ENCODE measurements at regions not wholly inside any gene's neighbourhood (a gene's known extent, or its start where the extent isn't known, plus 50 kb on each side); places are given as distances from the start of the nearest gene placed in this dataset.
A peak's percentile ranks its signal among the peaks of the same experiment; 100 is the strongest.
"Not testable (repeated sequence)": the region's sequence is repeated elsewhere in the genome, so short reads cannot be mapped to it uniquely, and the experiment has no call there.

DNA sequence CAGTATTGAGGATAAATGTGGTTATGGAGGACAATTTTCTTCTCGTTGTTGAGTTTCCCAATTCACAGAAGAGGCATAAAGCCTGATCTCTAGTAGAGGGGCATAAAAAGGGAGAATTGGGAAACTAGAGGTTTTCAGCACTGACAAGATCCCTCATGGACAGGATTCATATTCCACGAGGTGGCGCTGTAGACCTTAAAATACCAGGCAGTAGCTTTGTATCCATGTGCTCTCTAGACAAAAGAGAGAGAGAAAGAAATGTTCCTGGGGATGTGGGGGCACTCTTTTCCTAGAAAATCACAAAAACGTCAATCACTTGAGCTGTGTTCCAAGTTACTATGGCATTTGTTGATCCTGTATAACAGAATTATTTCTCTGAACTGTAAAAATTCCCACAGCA is 128.3 kb downstream of the MAGEE1 start:
- no peak overlapping the region for H3K4me2 ChIP-seq (ENCODE audit: insufficient read depth, low read length)
- TF ChIP-seq, protein P1, sequence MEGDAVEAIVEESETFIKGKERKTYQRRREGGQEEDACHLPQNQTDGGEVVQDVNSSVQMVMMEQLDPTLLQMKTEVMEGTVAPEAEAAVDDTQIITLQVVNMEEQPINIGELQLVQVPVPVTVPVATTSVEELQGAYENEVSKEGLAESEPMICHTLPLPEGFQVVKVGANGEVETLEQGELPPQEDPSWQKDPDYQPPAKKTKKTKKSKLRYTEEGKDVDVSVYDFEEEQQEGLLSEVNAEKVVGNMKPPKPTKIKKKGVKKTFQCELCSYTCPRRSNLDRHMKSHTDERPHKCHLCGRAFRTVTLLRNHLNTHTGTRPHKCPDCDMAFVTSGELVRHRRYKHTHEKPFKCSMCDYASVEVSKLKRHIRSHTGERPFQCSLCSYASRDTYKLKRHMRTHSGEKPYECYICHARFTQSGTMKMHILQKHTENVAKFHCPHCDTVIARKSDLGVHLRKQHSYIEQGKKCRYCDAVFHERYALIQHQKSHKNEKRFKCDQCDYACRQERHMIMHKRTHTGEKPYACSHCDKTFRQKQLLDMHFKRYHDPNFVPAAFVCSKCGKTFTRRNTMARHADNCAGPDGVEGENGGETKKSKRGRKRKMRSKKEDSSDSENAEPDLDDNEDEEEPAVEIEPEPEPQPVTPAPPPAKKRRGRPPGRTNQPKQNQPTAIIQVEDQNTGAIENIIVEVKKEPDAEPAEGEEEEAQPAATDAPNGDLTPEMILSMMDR (IDR thresholded peaks at IDR 0.05; ENCODE audit: extremely low read depth, low read depth, low read length), result no peak
- DNase-seq (ENCODE audit: insufficient read length, low spot score, missing footprints), result peak; percentile 2
- no peak overlapping the region for H3K27ac ChIP-seq (ENCODE audit: low read depth, low read length)
- no peaks in the 10 kb centered on the region for H3K27me3 ChIP-seq (ENCODE audit: insufficient read depth, low read length)
- H4K20me1 ChIP-seq (ENCODE audit: insufficient read depth, low read length), result no peaks in the 10 kb centered on the region
- no peaks in the 10 kb centered on the region for H3K4me1 ChIP-seq (ENCODE audit: insufficient read depth, low read length)
- no peak overlapping the region for H3K4me3 ChIP-seq (ENCODE audit: insufficient read depth, low read length)
- no peaks in the 10 kb centered on the region for H3K36me3 ChIP-seq (ENCODE audit: insufficient read depth, low read length)
- H3K9me3 ChIP-seq (ENCODE audit: low read depth, low read length), result peaks cover 6% of the 10 kb centered on the region
- H3K79me2 ChIP-seq (ENCODE audit: insufficient read depth, low read length), result no peaks in the 10 kb centered on the region
- H2AFZ ChIP-seq (ENCODE audit: low read length), result no peak overlapping the region

DNA sequence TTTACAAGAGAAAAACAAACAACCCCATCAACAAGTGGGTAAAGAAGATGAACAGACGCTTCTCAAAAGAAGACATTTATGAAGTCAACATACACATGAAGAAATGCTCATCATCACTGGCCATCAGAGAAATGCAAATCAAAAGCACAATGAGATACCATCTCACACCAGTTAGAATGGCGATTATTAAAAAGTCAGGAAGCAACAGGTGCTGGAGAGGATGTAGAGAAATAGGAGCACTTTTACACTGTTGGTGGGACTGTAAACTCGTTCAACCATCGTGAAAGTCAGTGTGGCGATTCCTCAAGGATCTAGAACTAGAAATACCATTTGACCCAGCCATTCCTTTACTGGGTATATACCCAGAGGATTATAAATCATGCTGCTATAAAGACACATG is 137.3 kb downstream of the MAGEE1 start:
- not testable (repeated sequence) for H3K27ac ChIP-seq (ENCODE audit: low read depth, low read length); H3K4me3 ChIP-seq (ENCODE audit: insufficient read depth, low read length); DNase-seq (ENCODE audit: insufficient read length, low spot score, missing footprints); H2AFZ ChIP-seq (ENCODE audit: low read length); H3K79me2 ChIP-seq (ENCODE audit: insufficient read depth, low read length); H4K20me1 ChIP-seq (ENCODE audit: insufficient read depth, low read length); H3K9me3 ChIP-seq (ENCODE audit: low read depth, low read length); H3K27me3 ChIP-seq (ENCODE audit: insufficient read depth, low read length); H3K36me3 ChIP-seq (ENCODE audit: insufficient read depth, low read length); H3K4me1 ChIP-seq (ENCODE audit: insufficient read depth, low read length); H3K4me2 ChIP-seq (ENCODE audit: insufficient read depth, low read length)

DNA sequence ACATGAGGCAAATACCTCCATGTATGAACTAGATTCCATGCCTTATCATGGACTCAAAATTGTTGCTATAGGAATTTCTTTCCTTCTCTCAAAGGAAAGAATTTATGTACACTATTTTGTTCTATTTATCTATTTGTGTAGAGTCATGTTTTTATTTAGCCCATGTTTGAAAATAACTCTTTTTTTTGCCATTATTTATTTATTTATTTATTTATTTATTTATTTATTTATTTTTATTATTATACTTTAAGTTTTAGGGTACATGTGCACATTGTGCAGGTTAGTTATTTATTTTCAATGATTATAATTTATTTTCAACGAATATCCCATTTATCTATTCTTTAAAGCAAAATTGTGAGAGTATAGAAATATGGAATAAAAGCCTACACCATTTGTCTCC is 177.9 kb downstream of the MAGEE1 start:
- peak; percentile 2 for DNase-seq (ENCODE audit: insufficient read length, low spot score, missing footprints)

DNA sequence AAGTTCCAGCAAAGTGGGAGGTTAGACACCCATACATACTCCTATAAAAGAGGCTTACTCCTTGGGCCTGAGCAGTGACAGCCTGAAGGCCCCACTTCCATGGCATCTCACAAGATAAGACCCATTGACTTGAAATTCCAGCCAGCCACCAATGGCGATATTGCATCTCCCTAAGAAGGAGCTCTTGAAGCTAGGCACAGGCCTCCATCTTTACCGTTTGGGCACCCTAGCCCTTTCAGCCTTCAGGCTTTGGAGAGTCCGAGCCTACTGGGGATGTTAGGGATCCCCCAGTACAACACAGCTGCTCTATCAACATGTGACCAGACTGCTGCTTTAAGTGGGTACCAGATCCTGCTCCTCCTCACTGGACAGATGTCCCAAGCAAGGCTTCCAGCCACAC is 189.5 kb downstream of the MAGEE1 start:
- no peaks in the 10 kb centered on the region for H3K27me3 ChIP-seq (ENCODE audit: insufficient read depth, low read length)

More for the DNA sequence above, 177.9 kb downstream of the MAGEE1 start:
- TF ChIP-seq, protein P1 (IDR thresholded peaks at IDR 0.05; ENCODE audit: extremely low read depth, low read depth, low read length), result no peak
- no peak overlapping the region for H3K4me3 ChIP-seq (ENCODE audit: insufficient read depth, low read length)
- H3K79me2 ChIP-seq (ENCODE audit: insufficient read depth, low read length), result no peaks in the 10 kb centered on the region
- H4K20me1 ChIP-seq (ENCODE audit: insufficient read depth, low read length), result no peaks in the 10 kb centered on the region
- no peaks in the 10 kb centered on the region for H3K27me3 ChIP-seq (ENCODE audit: insufficient read depth, low read length)
- no peak overlapping the region for H3K4me2 ChIP-seq (ENCODE audit: insufficient read depth, low read length)
- no peak overlapping the region for H2AFZ ChIP-seq (ENCODE audit: low read length)
- H3K27ac ChIP-seq (ENCODE audit: low read depth, low read length), result no peak overlapping the region
- H3K36me3 ChIP-seq (ENCODE audit: insufficient read depth, low read length), result no peaks in the 10 kb centered on the region
- H3K4me1 ChIP-seq (ENCODE audit: insufficient read depth, low read length), result no peaks in the 10 kb centered on the region
- H3K9me3 ChIP-seq (ENCODE audit: low read depth, low read length), result no peaks in the 10 kb centered on the region

More for the DNA sequence above, 189.5 kb downstream of the MAGEE1 start:
- H3K79me2 ChIP-seq (ENCODE audit: insufficient read depth, low read length), result no peaks in the 10 kb centered on the region
- no peak for DNase-seq (ENCODE audit: insufficient read length, low spot score, missing footprints)
- H3K4me2 ChIP-seq (ENCODE audit: insufficient read depth, low read length), result no peak overlapping the region
- H3K4me3 ChIP-seq (ENCODE audit: insufficient read depth, low read length), result no peak overlapping the region
- H3K36me3 ChIP-seq (ENCODE audit: insufficient read depth, low read length), result no peaks in the 10 kb centered on the region
- no peak overlapping the region for H3K27ac ChIP-seq (ENCODE audit: low read depth, low read length)
- no peak overlapping the region for H2AFZ ChIP-seq (ENCODE audit: low read length)
- H4K20me1 ChIP-seq (ENCODE audit: insufficient read depth, low read length), result no peaks in the 10 kb centered on the region
- H3K4me1 ChIP-seq (ENCODE audit: insufficient read depth, low read length), result no peaks in the 10 kb centered on the region
- H3K9me3 ChIP-seq (ENCODE audit: low read depth, low read length), result peaks cover 2% of the 10 kb centered on the region
- TF ChIP-seq, protein P1 (IDR thresholded peaks at IDR 0.05; ENCODE audit: extremely low read depth, low read depth, low read length), result no peak
